ENCODE measurements at regions not wholly inside any gene's neighbourhood (a gene's known extent, or its start where the extent isn't known, plus 50 kb on each side); places are given as distances from the start of the nearest gene placed in this dataset.
"Not testable (repeated sequence)": the region's sequence is repeated elsewhere in the genome, so short reads cannot be mapped to it uniquely, and the experiment has no call there.

GRCh38 chr4:33429971-33430370 lies 2709.8 kb downstream of the PCDH7 start:
- no peak for DNase-seq (ENCODE audit: extremely low read depth in 1 of 2, low read depth in 1 of 2)

GRCh38 chr4:33437406-33437805 lies 2717.2 kb downstream of the PCDH7 start:
- no peak for DNase-seq (ENCODE audit: extremely low read depth in 1 of 2, low read depth in 1 of 2)

- DNase-seq (ENCODE audit: extremely low read depth in 1 of 2, low read depth in 1 of 2): no peak
These were observed 2726.8 kb downstream of the PCDH7 start for GRCh38 chr4:33446953-33447352.

GRCh38 chr4:33448948-33449347 lies 2728.8 kb downstream of the PCDH7 start:
- DNase-seq (ENCODE audit: extremely low read depth in 1 of 2, low read depth in 1 of 2): no peak

DNA sequence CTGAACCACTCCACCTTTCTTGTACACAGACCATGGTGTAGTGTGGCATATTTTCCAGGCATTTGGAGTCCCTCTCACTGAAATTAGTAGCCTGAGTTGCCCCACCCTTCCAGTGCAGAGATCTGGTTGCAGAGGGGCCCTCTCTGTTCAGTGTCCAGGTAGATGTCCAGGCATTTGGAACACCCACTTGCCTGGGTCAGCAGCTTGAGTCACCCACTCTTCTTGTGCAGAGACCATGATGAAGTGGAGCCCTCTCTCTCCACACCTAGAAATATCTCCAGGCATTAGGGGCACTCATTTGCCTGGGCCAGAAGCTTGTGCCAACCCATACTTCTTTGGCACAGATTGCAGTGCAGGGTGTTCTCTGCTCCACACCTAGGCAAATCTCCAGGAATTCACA lies 2733.3 kb downstream of the PCDH7 start:
- no peak for DNase-seq (ENCODE audit: extremely low read depth in 1 of 2, low read depth in 1 of 2)

DNA sequence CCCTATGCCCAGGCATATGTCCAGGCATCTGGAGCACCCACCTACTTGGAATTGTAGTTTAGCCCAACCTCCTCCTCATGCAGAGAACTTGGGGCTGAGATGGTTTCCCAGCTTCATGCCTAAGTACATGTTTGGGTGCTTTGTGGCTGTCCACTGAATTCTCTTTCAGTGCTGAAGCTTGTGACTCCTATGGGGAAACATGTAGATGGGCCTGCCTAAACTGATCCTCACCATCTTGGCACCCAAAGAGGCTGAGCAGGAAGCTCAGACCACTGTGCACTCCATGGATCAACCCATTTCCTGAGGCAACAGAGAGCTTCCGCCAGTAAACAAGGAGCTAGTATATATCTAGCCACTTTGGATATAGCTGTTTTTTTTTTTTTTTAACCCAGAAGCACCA lies 2733.7 kb downstream of the PCDH7 start:
- DNase-seq (ENCODE audit: extremely low read depth in 1 of 2, low read depth in 1 of 2): no peak

GRCh38 chr4:33465565-33465964 lies 2745.4 kb downstream of the PCDH7 start:
- DNase-seq (ENCODE audit: extremely low read depth in 1 of 2, low read depth in 1 of 2): no peak

GRCh38 chr4:33467291-33467690 lies 2747.1 kb downstream of the PCDH7 start:
- DNase-seq (ENCODE audit: extremely low read depth in 1 of 2, low read depth in 1 of 2): no peak

DNA sequence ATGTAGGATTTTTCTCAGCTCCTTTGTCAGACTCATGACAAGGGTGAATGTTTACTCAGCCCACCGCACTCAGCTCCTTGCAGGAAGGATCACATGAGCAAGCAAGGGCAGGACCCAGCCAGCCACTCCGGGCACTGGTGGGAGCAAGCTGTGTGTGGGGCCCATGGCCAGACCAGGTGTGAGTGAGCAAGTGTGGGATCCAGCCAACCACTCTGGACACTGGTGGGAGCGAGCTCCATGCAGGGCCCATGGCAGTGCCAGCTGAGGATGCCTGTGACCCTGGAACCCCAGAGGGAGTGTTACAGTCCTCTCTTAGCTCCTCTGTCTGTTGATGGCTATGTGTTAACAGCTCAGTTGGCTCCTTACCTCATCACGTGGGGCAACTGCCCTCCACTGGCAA lies 2750.6 kb downstream of the PCDH7 start:
- no peak for DNase-seq (ENCODE audit: extremely low read depth in 1 of 2, low read depth in 1 of 2)

GRCh38 chr4:33477715-33478114 lies 2757.5 kb downstream of the PCDH7 start:
- DNase-seq (ENCODE audit: extremely low read depth in 1 of 2, low read depth in 1 of 2): no peak

GRCh38 chr4:33482773-33483172 lies 2761.5 kb downstream of the ARAP2 start:
- no peak for DNase-seq (ENCODE audit: extremely low read depth in 1 of 2, low read depth in 1 of 2)

- DNase-seq (ENCODE audit: extremely low read depth in 1 of 2, low read depth in 1 of 2): no peak
These were observed 2759.2 kb downstream of the ARAP2 start for GRCh38 chr4:33485111-33485510.

DNA sequence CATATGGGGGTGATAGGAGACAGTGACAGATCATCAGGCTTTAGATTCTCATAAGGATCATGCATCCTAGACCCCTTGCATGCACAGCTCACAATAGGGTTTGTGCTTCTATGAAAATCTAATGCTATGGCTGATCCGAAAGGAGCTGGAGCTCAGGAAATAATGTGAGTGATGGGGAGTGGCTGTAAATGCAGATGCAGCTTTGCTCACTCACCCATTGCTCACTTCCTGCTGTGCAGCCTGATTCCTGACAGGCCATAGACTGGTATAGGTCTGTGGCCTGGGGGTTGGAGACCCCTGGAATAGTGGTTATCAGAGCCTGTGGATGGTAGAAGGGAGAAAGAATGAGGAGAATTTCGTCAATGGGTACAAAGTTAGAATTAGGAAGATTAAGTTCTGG lies 2751.1 kb downstream of the ARAP2 start:
- no peak for DNase-seq (ENCODE audit: extremely low read depth in 1 of 2, low read depth in 1 of 2)

DNA sequence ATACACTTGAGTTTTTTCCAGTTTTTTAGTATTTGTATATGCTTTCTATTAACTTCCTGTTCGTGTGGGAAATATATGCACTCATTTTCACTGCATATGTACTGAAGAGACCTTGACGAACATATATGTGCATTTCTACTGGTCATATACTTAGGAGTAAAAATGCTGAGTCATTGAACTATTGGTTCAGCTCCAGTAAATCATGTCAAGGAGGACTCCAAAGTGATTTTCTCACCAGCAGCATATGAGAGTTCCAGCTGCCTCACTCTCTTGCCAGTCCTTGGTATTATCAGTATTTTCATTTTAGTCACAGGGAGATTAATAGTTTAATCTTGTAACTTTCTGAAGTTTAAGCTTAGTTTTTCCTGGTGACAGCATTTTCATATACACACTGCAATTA lies 2750.2 kb downstream of the ARAP2 start:
- no peak for DNase-seq (ENCODE audit: extremely low read depth in 1 of 2, low read depth in 1 of 2)

DNA sequence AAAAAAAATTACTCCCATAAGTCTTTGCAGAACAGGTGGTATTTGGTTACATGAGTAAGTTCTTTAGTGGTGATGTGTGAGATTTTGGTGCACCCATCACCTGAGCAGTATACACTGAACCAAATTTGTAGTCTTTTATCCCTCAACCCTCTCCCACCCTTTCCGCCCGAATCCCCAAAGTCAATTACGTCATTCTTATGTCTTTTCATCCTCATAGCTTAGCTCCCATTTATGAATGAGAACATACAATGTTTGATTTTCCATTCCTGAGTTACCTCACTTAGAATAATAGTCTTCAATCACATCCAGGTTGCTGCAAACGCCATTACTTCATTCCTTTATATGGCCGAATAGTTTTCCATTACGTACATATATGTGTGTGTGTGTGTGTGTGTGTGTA lies 2742.7 kb downstream of the ARAP2 start:
- not testable (repeated sequence) for DNase-seq (ENCODE audit: extremely low read depth in 1 of 2, low read depth in 1 of 2)

DNA sequence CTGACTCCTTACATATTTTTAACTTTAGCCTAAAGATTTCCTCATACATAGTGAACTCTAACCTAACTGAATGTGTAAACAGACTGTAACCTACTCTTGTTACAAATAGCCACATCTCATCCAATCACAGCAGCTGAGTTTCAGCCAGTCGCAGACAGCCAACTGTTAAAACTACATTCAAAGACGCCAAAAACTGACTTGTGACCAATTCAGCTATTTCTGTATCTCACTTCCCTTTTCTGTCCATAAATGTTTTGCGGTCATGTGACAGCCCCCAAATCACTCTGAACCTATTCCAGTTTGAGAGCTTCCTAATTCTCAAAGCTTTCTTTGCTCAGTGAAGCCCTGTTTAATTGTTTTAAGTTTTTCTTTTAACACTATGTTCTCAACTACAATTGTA lies 2731.9 kb downstream of the ARAP2 start:
- no peak for DNase-seq (ENCODE audit: extremely low read depth in 1 of 2, low read depth in 1 of 2)

DNA sequence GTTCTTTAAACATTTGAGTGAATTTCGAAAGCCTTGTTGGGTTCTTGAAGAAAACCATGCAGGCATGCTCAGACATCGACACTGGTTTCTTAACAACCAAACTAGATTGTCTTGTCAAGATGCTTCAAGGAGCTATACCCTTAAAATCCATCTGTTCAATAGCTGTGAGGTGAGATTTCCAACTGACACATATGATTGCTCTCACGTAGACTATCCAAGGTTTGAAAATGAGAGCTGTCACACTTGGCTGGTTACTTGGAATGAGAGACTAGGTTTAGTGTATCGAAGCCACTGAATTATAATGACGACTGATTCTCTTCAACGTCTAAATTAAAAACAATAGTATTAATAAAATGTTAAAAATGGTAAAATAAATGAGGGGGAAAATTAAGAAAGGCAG lies 2725.5 kb downstream of the ARAP2 start:
- no peak for DNase-seq (ENCODE audit: extremely low read depth in 1 of 2, low read depth in 1 of 2)

- DNase-seq (ENCODE audit: extremely low read depth in 1 of 2, low read depth in 1 of 2): no peak
These were observed 2711.5 kb downstream of the ARAP2 start for GRCh38 chr4:33532821-33533220.

DNA sequence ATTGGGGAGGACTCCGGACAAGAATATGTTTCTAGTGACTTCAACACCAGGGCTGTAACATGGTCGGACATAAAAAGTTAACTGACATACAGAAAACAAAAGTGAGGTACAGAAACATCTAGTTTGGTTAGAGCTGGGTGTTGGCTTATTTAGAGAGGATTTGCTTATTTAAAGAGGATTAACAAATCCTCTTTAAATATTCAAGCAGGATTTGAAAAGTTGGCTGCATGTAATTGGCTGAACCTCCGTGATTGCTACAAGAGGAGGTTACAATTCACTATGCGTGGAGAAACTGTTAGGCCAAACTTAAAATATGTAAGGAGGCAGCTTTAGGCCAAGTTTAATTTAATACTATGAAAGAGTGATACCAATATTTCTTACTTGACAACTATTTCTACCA lies 2707.4 kb downstream of the ARAP2 start:
- no peak for DNase-seq (ENCODE audit: extremely low read depth in 1 of 2, low read depth in 1 of 2)

- no peak for DNase-seq (ENCODE audit: extremely low read depth in 1 of 2, low read depth in 1 of 2)
These were observed 2706.8 kb downstream of the ARAP2 start for GRCh38 chr4:33537527-33537926.

- no peak for DNase-seq (ENCODE audit: extremely low read depth in 1 of 2, low read depth in 1 of 2)
These were observed 2700.3 kb downstream of the ARAP2 start for GRCh38 chr4:33543941-33544450.

GRCh38 chr4:33551244-33551643 lies 2693.1 kb downstream of the ARAP2 start:
- DNase-seq (ENCODE audit: extremely low read depth in 1 of 2, low read depth in 1 of 2): no peak

GRCh38 chr4:33561259-33561658 lies 2683.1 kb downstream of the ARAP2 start:
- no peak for DNase-seq (ENCODE audit: extremely low read depth in 1 of 2, low read depth in 1 of 2)

GRCh38 chr4:33566649-33567048 lies 2677.7 kb downstream of the ARAP2 start:
- DNase-seq (ENCODE audit: extremely low read depth in 1 of 2, low read depth in 1 of 2): no peak

Data from stimulated activated CD8-positive, alpha-beta memory T cell treated with anti-CD3 and anti-CD28 coated beads, Interleukin-7, amount 100 ng/mL, for 48 hours (primary cell).